K562 (cell line): ENCODE measurements at regions not wholly inside any gene's neighbourhood (a gene's known extent, or its start where the extent isn't known, plus 50 kb on each side); places are given as distances from the start of the nearest gene placed in this dataset.

ENCODE experiments used
- FOXM1 ChIP-seq, 2 experiments: fragments of 450-650 bp in 1 of 2; sonication (generic) in 1 of 2; formaldehyde crosslinking in 1 of 2; IDR thresholded peaks; 2 replicates each; pipeline versions ENCODE4 v1.6.1 to v1.9.0; 2017 to 2022; ENCODE audit warnings: low read depth in 2 of 2, mild to moderate bottlenecking in 2 of 2, missing genetic modification reagents in 1 of 2, moderate library complexity in 1 of 2
- FOXP4 ChIP-seq: sonication (generic); formaldehyde crosslinking; IDR thresholded peaks from 2 replicates; pipeline ENCODE4 v1.8.0; 2022; ENCODE audit warnings: mild to moderate bottlenecking, missing genetic modification reagents, borderline replicate concordance
- USF1 ChIP-seq: sonication (generic); formaldehyde crosslinking; IDR thresholded peaks from 2 replicates; pipeline ENCODE4 v1.9.0; 2022; ENCODE audit warnings: mild to moderate bottlenecking, missing genetic modification reagents
- ZBTB40 ChIP-seq, 2 experiments: fragments of 450-650 bp in 1 of 2; sonication (generic) in 1 of 2; formaldehyde crosslinking in 1 of 2; IDR thresholded peaks; 2 replicates each; pipeline versions ENCODE4 v1.7.1 to v1.9.0; 2016 to 2022; ENCODE audit warnings: inconsistent platforms in 1 of 2, mild to moderate bottlenecking in 1 of 2, missing genetic modification reagents in 1 of 2
- ZNF75A ChIP-seq: fragments of 450-650 bp; formaldehyde crosslinking; IDR thresholded peaks from 2 replicates; pipeline ENCODE4 v1.4.0; 2020; ENCODE audit warnings: mild to moderate bottlenecking

GRCh38 chr3:29072611-29073010 lies 208.3 kb upstream of the RBMS3 start (continued):
- TF ChIP-seq ZBTB40 (IDR thresholded peaks at IDR 0.05), result no peak
- no peak for TF ChIP-seq ZBTB40 (CRISPR knock-in tag; IDR thresholded peaks at IDR 0.05)
- no peak for TF ChIP-seq ZNF75A (CRISPR knock-in tag)
- TF ChIP-seq FOXP4 (CRISPR knock-in tag), result no peak
- TF ChIP-seq FOXM1 (IDR thresholded peaks at IDR 0.05; ENCODE audit: low read depth), result no peak
- no peak for TF ChIP-seq FOXM1 (CRISPR knock-in tag; IDR thresholded peaks at IDR 0.05; ENCODE audit: low read depth)
- no peak for TF ChIP-seq USF1 (CRISPR knock-in tag)
